GM12873 (cell line): ENCODE measurements at regions not wholly inside any gene's neighbourhood (a gene's known extent, or its start where the extent isn't known, plus 50 kb on each side); places are given as distances from the start of the nearest gene placed in this dataset.

Experiments
- CTCF ChIP-seq: IDR thresholded peaks from 2 replicates; pipeline ENCODE4 v1.5.1; 2012; ENCODE audit warnings: low read depth, mild to moderate bottlenecking, moderate library complexity, low read length, control low read depth; ENCODE audit not compliant: insufficient read depth; ENCODE audit errors: missing control alignments

- TF ChIP-seq CTCF = no peak
These were observed 486.4 kb downstream of the HINT1 start for GRCh38 chr5:130678637-130679036.

DNA sequence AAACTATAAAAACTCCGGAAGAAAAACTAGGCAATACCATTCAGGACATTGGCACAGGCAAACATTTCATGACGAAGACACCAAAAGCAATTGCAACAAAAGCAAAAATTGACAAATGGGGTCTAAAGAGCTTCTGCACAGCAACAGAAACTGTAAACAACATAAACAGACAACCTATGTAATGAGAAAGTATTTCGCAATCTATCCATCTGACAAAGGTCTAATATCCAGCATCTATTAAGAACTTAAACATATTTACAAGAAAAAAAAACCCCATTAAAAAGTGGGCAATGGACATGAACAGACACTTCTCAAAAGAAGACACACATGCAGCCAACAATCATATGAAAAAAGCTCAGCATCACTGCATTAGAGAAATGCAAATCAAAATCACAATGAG, 498.6 kb downstream of the HINT1 start:
- no peak for TF ChIP-seq CTCF

GRCh38 chr5:130652176-130652575, 512.9 kb downstream of the HINT1 start:
- TF ChIP-seq CTCF = no peak

DNA sequence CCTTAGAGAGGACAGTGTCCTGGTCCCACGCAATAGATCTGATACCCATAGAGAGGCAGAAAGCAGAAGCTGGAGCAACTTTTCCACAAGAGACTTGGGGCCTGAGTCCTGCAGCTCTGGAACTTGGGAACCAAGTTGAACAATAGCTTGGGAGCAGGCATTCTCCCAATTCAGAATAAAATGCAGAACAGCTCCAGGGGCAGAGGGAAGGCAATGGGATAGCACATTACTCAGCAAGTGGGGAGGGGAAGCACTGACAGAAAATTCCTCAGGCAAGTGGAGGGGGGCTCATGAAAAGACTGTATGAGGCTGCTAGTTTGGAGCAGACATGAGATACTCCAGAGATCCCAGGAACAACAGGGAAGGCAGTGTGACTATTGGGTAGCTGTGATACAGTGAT, 513.6 kb downstream of the HINT1 start:
- TF ChIP-seq CTCF = no peak

GRCh38 chr5:130643321-130643720, 521.7 kb downstream of the HINT1 start:
- TF ChIP-seq CTCF = no peak

DNA sequence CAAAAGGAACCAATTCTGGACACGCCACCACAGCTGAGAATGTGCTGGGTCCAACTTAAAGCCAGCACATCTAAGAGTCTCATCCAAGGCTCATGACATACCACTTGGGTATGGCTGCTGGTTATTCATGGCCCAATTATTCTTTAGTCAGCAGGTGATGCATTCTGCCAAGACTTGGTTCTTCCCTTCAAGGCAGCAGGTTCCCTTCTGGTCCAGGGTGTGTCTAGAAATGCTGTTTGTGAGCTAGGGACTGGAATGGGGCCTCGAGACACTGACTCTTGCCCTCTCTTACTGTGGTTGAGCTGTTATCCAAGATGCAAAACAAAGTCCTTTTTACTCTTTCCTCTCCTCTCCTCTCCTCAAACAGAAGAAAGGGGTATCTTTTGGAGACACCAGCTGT, 522.6 kb downstream of the HINT1 start:
- no peak for TF ChIP-seq CTCF

DNA sequence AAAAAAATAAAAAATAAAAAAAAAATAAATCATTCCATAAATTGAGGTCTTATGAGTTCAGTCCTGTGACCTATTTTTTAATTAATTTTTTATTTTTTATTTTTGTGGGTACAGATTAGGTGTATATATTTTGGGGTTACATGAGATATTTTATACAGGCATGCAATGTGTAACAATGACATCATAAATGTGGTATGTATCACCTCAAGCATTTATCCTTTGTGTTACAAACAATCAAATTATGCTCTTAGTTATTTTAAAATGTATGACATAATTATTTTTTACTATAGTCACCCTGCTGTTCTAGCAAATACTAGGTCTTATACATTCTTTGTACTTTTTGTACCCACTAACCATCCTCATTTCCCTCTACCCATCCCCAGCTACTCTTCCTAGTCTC, 537.9 kb downstream of the HINT1 start:
- TF ChIP-seq CTCF = no peak

DNA sequence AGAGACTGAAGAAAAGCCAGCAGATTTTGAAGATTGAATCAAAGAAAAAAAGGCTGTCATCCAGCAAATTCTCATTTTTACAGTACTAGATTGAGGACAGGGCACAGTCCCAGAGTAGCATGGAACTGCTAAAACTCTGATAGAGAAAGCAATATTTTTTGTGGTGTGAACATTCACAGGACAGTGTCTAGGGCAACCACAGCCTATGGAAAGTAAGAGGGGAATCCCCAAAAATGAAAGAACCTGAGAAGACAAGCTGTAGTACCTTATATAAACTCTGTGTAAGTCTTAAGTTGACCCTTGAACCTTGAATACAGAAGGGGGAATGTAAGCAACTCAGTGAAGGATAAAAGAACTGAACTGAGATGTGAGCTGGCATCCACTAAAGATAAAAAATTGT, 540.3 kb downstream of the HINT1 start:
- no peak for TF ChIP-seq CTCF
